Ureter (tissue), 1 donor: ENCODE measurements at regions not wholly inside any gene's neighbourhood (a gene's known extent, or its start where the extent isn't known, plus 50 kb on each side); places are given as distances from the start of the nearest gene placed in this dataset.
"Not testable (repeated sequence)": the region's sequence is repeated elsewhere in the genome, so short reads cannot be mapped to it uniquely, and the experiment has no call there.

Experiments used
- DNase-seq: peaks from one replicate; pipeline ENCODE4 v3.0.0-alpha.2; 2020; ENCODE audit warnings: low spot score
- donor health status: DM: yes; HTN: yes; CAD: no.

DNA sequence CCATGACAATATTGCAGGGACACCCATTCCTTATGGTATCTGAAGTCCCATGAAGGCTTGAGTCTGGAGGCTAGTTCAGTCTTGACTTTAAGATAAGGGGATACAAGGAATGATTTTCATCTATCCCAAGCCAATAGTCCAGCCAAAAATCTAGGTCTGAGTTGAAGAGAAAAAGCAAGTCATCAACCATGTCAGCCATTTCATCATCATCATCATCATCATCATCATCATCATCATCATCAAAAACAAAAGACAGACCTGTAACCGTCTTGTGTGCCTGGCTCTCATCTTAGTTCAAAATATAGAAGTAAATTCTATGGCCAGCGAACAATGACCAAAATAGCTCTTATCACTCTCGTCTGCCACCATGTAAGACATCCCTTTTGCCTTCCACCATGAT is 59.5 kb upstream of the FAM90A26 start:
- not testable (repeated sequence) for DNase-seq

GRCh38 chr4:9103148-9103524 is 67.1 kb upstream of the FAM90A26 start:
- DNase-seq, result not testable (repeated sequence)

DNA sequence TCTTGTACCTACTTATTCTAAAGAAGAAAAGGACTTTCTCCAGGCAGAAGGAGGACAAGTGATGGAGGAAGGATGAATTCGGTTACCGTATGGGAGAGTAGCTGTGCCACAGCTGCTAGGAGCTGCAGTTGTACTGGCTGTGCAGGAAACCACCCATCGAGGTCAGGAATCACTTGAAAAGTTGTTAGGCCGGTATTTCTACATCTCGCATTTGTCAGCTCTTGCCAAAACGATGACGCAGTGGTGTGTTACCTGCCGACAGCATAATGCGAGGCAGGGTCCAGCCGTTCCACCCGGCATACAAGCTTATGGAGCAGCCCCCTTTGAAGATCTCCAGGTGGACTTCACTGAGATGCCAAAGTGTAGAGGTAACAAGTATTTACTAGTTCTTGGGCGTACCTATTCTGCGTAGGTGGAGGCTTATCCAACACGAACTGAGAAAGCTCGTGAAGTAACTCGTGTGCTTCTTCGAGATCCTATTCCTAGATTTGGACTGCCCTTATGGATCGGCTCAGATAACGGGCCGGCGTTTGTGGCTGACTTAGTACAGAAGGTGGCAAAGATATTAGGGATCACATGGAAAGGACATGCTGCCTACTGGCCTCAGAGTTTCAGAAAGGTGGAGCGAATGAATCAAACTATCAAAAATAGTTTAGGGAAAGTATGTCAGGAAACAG is 67.6 kb upstream of the FAM90A26 start:
- DNase-seq, result peak; percentile 68

DNA sequence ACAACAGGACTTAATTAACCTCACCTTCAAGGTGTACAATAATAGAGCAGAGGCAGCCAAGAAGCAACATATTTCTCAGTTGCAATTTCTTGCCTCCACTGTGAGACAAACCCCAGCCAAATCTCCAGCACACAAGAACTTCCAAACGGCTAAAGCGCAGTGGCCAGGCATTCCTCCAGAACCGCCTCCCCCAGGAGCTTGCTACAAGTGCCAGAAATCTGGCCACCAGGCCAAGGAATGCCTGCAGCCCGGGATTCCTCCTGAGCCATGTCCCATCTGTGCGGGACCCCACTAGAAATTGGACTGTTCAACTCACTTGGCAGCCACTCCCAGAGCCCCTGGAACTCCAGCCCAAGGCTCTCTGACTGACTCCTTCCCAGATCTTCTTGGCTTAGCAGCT is 73.9 kb upstream of the FAM90A26 start:
- not testable (repeated sequence) for DNase-seq

DNA sequence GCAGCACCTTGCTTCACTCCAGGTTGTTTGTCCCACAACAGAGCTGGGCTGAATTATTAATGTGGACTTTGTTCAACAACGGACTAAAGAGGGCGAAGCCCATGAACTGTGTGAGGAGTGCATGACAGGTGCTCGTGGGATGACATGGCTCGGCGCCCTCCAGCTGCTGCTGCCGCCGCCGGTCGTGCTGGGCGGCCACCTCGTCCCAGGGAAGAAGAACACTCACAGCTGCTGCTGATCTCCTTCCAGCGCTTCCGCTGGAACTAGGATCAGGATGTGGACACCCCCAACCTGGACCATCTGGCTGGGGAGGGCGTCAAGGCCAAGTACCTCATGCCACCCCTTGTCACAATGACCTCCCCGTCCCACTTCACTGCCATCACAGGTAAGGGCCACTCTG is 91.4 kb upstream of the FAM90A26 start:
- not testable (repeated sequence) for DNase-seq

- DNase-seq, result not testable (repeated sequence)
Measured at GRCh38 chr4:9076974-9077373, 93.2 kb upstream of the FAM90A26 start.

DNA sequence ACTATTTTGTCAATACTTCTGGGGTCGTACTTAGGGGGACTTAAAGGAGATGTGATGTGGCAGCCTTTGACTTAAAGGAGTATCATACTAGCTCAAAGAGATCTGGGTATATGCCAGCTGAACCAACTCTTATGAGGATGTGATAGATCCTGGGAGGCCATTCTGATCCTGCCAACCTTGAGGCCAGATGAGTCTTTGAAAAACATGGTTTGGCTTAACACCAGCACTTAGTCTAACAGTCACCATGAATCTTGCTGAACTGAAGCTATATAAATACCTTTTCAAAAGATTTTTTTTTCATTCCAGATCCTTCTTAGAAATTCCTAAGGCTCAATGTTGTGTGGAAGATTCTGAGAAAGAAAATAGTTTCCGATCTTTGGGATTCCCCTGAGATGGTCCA is 93.7 kb upstream of the FAM90A26 start:
- DNase-seq, result not testable (repeated sequence)

DNA sequence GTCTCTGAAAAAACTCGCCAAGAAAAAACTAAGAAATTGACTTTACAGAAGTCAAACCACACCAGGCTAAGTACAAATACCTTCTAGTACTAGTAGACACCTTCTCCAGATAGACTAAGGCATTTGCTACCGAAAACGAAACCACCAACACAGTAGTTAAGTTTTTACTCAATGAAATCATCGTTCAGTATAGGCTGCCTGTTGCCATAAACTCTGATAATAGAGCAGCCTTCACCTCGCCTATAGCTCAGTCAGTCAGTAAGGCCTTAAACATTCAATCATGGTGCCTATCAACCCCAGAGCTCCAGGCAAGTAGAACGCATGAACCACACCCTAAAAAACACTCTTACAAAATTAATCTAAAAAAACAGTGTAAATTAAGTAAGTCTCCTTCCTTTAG is 96.8 kb upstream of the FAM90A26 start:
- DNase-seq, result not testable (repeated sequence)

DNA sequence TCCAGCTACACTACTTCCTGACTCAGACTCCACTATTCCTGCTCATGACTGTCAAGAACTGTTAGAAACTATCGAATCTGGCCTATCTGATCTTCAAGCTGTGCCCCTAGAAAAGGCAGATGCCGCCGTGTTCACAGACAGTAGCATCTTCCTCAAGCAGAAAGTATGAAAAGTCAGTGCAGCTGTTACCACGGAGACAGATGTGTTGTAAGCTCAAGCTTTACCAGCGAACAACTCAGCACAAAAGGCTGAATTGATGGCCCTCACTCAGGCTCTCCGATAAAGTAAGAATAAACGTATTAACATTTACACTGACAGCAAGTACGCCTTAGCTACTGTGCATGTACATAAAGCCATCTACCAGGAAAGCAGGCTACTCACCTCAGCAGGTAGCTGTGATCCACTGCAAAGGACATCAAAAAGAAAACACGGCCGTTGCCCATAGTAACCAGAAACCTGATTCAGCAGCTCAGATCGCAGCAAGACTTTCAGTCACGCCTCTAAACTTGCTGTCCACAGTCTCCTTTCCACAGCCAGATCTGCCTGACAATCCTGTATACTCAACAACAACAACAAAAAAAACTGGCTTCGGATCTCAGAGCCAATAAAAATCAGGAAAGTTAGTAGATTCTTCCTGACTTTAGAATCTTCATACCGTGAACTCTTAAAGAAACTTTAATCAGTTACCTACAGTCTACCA is 97.5 kb upstream of the FAM90A26 start:
- not testable (repeated sequence) for DNase-seq

DNA sequence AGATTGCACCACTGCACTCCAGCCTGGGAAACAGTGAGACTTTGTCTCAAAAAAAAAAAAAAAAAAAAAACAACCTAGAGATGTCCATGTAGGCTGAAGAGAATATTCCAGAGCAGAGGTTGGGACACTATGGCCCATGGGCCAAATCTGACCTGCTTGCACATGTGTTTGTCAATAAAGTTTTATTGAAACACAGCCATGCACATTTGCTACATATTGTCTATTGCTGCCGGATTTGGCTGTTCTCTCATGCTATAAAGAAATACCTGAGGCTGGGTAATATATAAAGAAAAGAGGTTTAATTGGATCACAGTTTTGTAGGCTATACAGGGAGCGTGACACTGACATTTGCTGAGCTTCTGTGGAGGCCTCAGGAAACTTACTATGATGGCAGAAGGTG is 102.3 kb upstream of the FAM90A26 start:
- not testable (repeated sequence) for DNase-seq

DNA sequence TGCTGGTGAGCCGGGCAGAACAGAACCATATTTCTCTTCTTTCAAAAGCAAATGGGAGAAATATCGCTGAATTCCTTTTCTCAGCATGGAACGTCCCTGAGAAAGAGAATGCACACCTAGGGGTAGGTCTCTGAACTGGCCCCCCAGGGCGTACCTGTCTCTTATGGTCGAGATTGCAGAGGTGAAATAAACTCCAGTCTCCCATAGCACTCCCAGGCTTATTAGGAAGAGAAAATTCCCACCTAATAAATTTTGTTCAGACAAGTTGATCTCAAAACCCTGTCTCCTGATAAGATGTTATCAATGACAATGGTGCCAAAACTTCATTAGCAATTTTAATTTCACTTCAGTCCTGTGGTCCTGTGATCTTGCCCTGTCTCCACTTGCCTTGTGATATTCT is 106.6 kb upstream of the FAM90A26 start:
- DNase-seq, result not testable (repeated sequence)

GRCh38 chr4:9024866-9025265 is 145.3 kb upstream of the FAM90A26 start:
- DNase-seq, result not testable (repeated sequence)

- not testable (repeated sequence) for DNase-seq
Measured at GRCh38 chr4:9009792-9010191, 138.2 kb upstream of the HMX1 start.

- DNase-seq, result not testable (repeated sequence)
Measured at GRCh38 chr4:9008407-9008806, 136.8 kb upstream of the HMX1 start.

DNA sequence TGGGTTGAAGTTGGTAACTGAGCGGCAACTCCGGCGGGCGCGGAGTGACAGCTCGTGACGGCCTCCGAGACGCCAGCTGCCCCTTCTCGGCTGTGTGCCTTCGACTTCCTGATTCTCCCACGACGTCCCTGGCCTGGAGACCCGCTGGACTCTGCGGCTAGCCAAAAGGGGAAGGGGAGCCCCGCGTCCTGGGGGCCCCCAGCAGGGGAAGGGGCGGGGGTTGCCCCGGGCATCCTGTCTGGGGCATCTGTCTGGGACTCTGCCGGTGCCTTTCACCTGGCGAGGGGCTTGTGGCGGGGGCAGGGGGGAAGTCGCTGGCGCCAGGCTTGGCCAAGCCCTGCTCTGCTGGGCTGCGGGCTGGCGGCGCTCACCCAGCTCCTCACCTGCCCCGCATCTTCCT is 129.5 kb upstream of the HMX1 start:
- not testable (repeated sequence) for DNase-seq

DNA sequence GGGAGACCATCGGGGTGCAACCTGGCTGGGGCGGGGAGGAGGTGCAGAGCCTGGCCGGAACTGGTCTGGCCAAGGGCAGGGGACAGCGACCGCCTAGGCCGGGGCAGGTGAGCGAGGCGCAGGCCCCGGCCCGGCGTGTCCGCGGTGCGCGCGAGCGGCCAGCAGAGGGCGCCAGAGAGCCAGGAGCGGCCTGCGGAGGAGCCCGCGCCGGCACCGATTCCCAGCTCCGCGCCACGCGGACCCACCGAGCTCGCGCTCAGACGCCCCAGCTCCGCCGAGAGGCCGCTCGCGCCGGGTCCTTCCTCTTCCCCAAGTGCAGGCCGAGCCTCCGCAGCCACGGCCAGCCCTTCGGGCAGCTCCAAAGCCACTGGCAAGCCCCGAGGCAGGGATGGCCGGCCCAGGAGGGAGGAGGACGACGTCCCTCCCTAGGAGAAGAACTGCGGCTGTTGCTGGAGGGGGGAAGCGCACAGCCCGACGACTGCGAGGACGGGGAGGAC is 128.9 kb upstream of the HMX1 start:
- peak; percentile 45 for DNase-seq

DNA sequence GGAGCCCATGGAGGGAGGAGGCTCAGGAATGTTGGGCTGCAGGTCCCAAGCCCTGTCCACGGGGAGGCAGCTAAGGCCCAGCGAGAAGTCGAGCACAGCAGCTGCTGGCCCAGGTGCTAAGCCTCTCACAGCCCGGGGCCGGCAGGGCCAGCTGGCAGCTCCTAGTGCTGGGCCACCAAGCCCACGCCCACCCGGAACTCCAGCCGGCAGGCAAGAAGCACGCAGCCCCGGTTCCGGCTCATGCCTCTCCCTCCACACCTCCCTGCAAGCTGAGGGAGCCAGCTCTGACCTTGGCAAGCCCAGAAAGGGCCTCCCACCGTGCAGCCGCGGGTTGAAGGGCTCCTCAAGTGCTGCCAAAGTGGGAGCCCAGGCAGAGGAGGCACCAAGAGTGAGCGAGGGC is 121.3 kb upstream of the HMX1 start:
- DNase-seq, result not testable (repeated sequence)

DNA sequence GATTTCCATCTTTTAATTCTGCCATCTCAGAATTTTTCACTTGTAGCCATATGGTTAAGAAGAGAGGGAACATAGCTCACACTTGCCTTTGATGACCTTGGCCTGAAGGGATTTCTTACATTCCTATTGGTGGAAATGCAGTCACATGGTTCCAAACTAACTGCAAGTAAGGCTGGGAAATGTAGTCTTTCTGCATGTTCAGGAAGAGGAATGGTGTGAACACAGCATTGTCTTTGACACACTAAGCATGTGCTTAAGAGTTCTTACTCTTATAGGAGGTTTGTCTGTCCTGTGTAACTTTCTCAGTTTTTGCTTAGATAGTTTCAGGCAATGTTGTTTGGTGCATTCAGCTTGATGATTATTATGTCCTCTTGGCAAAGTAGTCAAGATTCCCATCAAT is 119.8 kb upstream of the HMX1 start:
- not testable (repeated sequence) for DNase-seq

GRCh38 chr4:8990341-8990740 is 118.7 kb upstream of the HMX1 start:
- DNase-seq, result not testable (repeated sequence)

DNA sequence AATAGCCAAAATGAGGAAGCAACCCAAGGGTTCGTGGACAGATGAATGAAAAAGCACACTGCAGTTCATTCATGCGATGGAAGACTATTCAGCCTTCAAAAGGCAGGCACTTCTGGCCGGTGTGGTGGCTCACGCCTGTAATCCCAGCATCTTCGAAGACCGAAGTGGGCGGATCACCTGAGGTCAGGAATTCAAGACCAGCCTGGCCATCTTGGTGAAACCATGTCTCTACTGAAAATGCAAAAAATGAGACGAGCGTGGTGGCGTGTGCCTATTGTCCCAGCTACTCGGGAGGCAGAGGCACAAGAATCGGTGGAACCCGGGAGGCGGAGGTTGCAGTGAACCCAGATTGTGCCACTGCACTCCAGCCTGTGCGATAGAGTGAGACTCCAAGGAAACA is 114.1 kb upstream of the HMX1 start:
- not testable (repeated sequence) for DNase-seq

- DNase-seq, result not testable (repeated sequence)
Measured at GRCh38 chr4:8984641-8985040, 113.0 kb upstream of the HMX1 start.

DNA sequence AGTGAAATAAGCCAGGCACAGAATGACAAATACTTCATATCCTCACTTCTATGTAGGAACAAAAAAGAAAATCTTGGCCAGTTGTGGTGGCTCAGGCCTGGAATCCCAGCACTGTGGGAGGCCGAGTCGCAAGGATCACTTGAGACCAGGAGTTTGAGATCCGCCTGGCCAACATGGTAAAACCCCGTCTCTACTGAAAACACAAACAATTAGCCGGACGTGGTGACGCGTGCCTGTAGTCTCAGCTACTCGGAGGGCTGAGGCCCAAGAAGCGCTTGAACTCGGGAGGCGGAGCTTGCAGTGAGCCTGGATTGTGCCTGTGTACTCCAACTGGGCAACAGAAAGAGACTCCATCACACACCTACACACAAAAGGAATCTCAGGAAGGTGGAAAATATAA is 112.3 kb upstream of the HMX1 start:
- DNase-seq, result not testable (repeated sequence)

- peak; percentile 71 for DNase-seq
Measured at GRCh38 chr4:8976466-8977128, 105.0 kb upstream of the HMX1 start.
